ENCODE measurements at regions not wholly inside any gene's neighbourhood (a gene's known extent, or its start where the extent isn't known, plus 50 kb on each side); places are given as distances from the start of the nearest gene placed in this dataset.

- no peak for DNase-seq
Observed at GRCh38 chr10:29924436-29924835, 134.9 kb downstream of the JCAD start.

- DNase-seq: no peak
Observed at GRCh38 chr10:29923416-29923965, 135.9 kb downstream of the JCAD start.

- no peak for DNase-seq
Observed at GRCh38 chr10:29922892-29923291, 136.5 kb downstream of the JCAD start.

GRCh38 chr10:29922226-29922625 lies 137.2 kb downstream of the JCAD start:
- DNase-seq: no peak

GRCh38 chr10:29921071-29921446 lies 138.3 kb downstream of the JCAD start:
- no peak for DNase-seq

- no peak for DNase-seq
Observed at GRCh38 chr10:29920408-29921070, 138.8 kb downstream of the JCAD start.

- no peak for DNase-seq
Observed at GRCh38 chr10:29918623-29919400, 140.6 kb downstream of the JCAD start.

- DNase-seq: no peak
Observed at GRCh38 chr10:29917311-29917710, 142.1 kb downstream of the JCAD start.

GRCh38 chr10:29916669-29917068 lies 142.7 kb downstream of the JCAD start:
- no peak for DNase-seq

- DNase-seq: no peak
Observed at GRCh38 chr10:29914986-29915785, 144.2 kb downstream of the JCAD start.

GRCh38 chr10:29908962-29909361 lies 150.4 kb downstream of the JCAD start:
- DNase-seq: no peak

GRCh38 chr10:29900865-29901264 lies 158.5 kb downstream of the JCAD start:
- DNase-seq: no peak

- no peak for DNase-seq
Observed at GRCh38 chr10:29897999-29898716, 161.2 kb downstream of the JCAD start.

- DNase-seq: no peak
Observed at GRCh38 chr10:29897430-29897829, 162.0 kb downstream of the JCAD start.

- DNase-seq: no peak
Observed at GRCh38 chr10:29896053-29896452, 163.3 kb downstream of the JCAD start.

- no peak for DNase-seq
Observed at GRCh38 chr10:29895456-29895855, 163.9 kb downstream of the JCAD start.

- DNase-seq: no peak
Observed at GRCh38 chr10:29888321-29888720, 171.1 kb downstream of the JCAD start.

- DNase-seq: no peak
Observed at GRCh38 chr10:29886299-29886698, 173.1 kb downstream of the JCAD start.

- no peak for DNase-seq
Observed at GRCh38 chr10:29883231-29883630, 176.2 kb downstream of the JCAD start.

- no peak for DNase-seq
Observed at GRCh38 chr10:29882766-29883165, 176.6 kb downstream of the JCAD start.

GRCh38 chr10:29881811-29882210 lies 177.6 kb downstream of the JCAD start:
- DNase-seq: no peak

- DNase-seq: no peak
Observed at GRCh38 chr10:29881336-29881771, 178.0 kb downstream of the JCAD start.

GRCh38 chr10:29880856-29881255 lies 178.5 kb downstream of the JCAD start:
- DNase-seq: no peak

Measured in T-helper 9 cell (primary cell).